Occipital lobe (tissue), 1 donor: ENCODE measurements at regions not wholly inside any gene's neighbourhood (a gene's known extent, or its start where the extent isn't known, plus 50 kb on each side); places are given as distances from the start of the nearest gene placed in this dataset.
A peak's percentile ranks its signal among the peaks of the same experiment; 100 is the strongest.
"Not testable (repeated sequence)": the region's sequence is repeated elsewhere in the genome, so short reads cannot be mapped to it uniquely, and the experiment has no call there.

Experiments used
- DNase-seq: peaks from one replicate; lab custom pipeline; 2025; lab: John Stamatoyannopoulos, UW

DNA sequence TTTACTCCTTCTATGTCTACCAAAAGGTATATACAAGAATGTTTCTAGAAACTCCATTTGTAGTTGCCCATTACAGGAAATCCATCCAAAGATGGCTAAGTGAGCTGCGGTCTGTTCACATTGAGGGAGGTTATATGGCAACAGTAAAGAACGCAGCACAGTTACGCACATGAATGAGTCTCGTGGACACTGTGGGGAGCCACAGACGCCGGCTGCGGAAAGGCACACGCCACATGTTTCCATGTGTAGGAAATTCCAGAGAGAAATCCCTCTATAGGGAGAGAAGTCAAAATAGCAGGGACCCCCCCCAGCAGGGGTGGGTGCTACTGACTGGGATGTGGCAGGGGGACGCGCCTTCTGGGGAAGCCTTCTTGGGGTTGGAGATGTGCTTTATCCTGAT, 139.0 kb upstream of the NCOR2 start:
- DNase-seq, result no peak

DNA sequence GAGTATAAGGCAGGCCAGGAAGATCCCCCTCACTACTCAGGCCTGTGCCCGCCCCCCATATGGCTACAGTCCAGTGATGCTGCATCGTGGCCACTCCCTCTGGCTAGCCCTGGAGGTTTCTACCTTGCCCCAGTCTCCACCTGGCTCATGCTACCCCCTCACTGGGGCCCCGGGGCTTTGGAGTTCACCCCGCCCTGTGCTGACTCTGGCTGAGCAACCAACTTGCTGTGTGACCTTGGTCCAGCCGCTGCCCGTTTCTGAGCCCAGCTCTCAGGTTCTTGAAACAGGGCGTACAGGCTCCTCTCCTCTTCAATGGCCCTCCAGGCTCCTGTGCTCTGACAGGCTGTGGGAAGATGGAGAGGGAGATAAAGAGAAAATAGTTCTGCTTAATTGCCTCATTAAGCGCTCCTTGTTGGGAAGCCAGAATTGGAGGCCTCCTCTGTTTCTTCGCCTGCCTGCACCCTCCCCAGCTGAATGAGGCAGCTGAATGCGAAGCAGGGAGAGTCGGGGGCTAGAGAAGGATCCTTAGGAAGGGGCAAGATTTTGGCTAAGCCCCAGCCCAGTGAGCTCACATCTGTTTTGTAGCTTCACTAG, 138.2 kb upstream of the NCOR2 start:
- no peak for DNase-seq

DNA sequence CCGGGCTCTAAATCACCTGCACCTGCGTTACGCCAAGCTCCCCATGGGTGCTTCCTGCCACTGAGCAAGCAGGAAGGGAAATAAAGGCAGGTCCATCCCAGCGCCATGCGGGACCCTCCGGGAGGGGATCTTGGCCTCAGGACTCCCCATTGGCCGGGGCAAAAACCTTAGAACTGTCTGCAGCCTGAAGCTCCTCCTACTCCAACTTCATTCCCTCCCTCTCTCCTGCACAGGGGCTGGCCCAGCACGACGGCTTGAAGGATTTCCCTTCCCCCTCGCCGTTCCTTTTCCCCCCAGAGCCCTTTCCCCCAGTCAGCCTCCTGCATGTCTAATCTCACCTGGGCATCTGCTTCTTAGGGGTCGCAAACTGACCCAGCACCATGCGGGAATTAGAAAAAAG, 137.2 kb upstream of the NCOR2 start:
- DNase-seq, result no peak

DNA sequence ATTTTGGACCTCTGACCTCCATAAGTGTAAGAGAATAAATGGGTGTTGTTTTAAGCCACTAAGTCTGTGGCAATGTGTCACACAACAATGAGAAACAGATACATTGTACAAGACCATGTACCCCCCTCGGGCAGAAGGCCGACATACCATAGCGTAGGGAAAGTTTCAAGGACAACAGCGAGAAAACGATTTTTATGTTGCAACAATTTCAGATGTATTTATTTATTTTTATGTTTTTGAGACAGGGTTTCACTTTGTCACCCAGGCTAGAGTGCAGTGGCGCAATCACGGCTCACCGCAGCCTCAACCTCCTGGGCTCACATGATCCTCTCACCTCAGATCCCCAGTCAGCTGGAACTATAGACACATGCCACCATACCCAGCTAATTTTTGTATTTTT, 136.4 kb upstream of the NCOR2 start:
- no peak for DNase-seq

DNA sequence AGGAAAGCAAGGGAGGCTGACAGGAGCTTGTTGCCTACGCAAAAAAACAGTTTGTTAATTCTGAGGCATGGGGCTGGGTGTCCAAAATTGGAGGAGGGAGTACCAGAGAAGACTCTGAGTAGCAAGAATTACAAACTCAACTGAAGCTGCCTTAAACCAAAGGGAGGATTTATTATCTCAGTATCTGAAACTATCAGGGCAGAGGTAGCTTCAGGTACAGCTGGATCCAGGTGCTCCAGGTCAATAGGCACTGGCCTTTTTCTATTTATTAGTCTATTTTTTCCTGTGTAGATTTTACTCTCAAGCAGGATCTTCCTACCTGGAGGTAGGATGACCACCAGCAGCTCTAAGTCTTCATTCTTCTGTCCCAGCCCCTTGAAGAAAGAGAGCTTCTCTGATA, 135.3 kb upstream of the NCOR2 start:
- DNase-seq, result no peak

DNA sequence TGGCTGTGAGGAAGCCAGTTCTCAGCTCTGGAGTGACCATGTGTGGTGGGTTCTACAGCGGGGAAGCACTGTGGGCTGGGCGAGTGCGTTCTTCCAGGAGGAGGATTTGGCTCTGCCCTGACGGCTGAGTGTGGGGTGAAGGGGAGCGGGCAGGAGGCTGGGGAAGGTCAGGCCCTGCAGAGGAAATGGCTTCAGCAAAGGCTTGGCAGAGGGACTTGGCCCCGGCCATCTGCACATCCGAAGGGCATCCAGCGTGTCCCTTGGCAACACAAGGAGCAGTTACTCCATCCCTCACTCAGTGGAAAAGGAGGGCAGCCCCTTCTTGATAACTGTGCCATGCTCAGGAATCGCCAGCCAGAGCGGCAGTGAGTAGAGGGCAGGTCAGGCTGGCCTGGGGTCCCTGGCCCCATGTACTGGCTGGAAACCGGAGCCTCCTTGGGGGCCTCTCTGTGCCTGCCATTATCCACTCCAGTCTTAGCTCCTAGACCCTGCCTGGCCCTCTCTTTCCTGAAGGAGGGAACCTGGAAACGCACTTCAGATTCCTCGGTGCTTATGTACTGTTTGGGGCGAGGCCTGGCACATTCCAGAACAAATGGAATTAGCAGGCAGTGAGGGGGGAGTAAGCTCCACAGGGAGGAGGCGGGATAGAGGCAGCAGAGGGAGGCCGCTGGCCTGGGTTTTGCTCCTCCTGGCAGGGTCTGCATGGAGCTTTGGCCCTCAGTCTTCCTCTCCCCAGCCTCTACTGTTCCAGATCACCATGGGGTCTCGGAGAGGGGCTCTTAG, 133.6 kb upstream of the NCOR2 start:
- DNase-seq, result no peak

DNA sequence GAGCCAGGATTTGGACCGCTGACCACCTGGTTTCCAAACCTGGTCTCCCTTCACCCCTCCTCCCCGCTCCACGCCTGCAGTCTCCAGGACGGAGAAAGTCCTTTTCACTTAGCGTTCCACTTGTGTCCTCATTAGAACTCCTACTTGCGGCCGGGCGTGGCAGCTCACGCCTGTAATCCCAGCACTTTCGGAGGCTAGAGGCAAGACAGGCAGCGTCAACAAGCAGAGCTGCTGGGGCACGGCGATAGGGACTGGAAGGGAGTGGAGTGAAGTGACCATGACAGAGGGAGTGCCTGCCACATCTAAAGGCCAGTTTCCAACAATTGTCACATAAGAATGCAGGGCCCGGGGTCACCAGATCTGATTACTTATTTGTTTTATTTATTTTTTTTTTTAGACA, 132.5 kb upstream of the NCOR2 start:
- no peak for DNase-seq

DNA sequence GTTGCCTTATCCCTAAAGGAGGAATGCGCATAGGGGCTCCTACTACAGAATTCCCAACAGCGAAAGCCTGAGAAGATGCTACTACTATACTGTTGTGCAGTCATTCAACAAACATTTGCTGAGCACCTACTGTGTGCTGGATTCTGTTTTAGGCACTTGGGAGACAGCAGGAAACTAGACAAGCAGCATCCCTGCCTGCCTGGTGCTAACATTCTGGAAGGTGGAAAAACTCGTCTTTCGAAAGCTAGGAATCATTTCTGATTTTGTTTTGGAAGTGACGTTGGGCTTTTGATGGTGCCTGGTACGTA, 131.5 kb upstream of the NCOR2 start:
- DNase-seq, result no peak

DNA sequence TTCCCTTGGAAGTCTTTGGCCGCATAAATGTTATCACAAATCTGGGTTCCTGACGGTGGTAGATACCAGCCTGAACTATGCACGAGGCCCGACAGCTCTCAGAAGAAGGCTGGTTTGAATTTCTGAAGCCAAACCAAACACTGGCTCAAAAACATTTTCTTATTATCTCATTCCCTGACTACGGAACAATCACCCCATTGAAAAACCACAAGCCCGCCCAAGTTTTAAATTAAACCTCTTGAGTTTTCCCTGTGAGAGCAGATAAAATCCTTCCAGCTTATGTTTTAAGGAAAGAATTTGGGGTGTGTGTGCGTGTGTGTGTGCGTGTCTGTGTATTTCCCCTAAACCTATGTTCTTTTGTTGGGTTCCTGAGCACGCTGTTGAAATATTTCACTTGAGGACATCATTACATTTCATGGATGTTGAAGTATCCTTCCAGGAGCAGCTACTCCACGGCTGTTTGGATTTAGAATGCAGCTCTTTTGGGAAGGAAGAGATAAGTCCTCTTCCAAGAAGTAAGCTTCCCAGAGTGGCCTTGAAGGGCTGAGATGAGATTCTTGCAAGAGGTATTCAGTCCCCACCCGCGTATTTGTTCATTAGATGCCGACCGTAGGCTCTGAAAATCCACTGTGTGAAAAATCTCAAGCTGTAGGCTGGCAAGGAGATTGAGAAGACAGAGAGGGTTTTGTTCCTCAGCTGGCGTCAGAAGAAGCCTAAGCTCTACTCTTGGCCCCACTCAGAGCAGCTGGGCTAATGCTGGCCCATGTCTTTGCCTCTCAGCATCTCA, 131.0 kb upstream of the NCOR2 start:
- no peak for DNase-seq

DNA sequence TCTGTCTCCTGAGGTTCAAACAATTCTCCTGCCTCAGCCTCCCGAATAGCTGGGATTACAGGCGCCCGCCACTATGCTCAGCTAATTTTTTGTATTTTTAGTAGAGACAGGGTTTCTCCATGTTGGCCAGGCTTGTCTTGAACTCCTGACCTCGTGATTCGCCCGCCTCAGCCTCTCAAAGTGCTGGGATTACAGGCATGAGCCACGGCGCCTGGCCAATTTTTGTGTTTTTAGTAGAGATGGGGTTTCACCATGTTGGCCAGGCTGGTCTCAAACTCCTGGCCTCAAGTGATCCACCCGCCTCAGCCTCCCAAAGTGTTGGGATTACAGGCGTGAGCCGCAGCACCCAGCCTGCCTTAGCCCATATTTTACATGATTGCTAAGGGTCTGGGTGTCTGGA, 130.3 kb upstream of the NCOR2 start:
- DNase-seq, result not testable (repeated sequence)

DNA sequence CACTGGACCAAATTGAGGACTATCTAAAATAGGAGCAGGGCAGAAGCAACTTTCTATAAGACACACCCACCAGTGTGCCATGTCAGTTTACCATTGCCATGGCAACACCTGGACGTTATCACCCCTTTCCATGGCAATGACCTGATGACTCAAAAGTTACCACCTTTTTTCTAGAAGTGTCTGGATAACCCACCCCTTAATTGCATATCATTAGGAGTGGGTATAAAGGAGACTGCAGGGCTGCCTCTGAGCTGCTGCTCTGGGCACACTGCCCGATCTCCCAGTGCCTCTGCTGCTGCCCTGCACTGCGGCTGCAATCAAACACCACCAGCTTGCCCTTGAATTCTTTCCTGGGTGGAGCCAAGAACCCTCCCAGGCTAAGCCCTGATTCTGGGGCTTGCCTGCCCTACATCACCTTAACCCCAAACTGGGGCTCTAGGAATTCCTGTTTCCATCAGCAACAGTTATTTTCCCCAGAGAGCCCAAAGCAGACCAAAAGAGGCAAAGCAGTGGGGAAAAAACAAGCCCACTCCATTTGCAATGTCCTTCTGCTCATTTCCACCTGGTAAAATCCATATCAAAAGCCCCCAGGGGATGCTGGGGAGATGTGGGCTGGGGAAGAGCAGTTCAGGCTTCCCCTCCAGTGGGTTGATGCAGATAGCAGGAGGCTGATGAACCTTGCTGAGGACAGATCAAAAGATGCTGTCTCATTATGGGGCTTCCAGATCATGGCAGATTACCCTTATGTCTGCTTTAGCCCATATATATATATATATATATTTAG, 129.5 kb upstream of the NCOR2 start:
- DNase-seq, result no peak

DNA sequence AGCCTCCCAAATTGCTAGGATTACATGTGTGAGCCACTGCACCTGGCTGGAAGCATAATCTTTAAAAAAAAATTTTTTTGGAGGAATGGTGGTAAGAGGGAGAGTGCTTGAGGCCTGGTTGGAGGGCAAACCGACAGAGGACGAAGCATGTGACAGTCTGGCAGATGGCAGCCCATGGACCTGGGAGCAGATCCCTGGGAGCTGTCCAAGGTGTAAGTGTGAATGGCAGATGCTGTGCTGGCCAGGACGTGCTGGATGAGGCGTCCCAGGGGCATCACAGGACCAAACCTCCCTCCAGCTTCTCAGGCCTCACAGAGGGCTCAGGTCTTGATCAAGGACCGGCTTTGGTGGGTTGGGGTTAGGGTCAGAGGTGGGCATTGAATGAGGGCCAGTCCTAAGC, 128.4 kb upstream of the NCOR2 start:
- DNase-seq, result no peak

DNA sequence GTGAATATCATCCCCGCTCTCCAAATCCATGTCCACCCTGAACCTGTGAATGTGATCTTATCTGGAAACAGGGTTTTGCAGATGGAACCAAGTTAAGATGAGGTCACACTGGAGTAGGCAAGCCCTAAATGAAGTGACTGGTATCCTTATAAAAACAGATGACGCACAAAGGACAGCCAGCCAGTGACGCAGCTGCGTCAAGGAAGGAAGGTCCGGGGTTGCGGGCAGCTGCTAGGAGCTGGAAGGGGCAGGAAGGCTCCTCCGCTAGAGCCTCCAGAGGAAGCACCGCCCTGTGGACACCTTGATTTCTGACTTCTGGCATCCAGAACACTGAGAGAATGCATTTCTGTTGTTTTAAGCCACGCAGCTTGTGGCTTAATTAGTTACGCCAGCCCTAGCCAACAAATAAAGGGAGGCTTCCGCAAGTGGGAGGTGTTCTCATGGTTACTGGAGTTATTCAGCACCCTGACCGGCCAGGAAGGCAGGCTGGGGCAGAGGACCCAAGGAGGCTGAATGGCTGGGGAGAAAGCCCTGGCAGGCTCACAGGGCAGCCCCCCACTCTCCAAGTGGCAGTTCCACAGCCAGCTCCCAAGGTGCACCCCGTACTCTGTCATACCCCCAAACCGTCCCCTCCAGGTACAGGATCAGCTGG, 127.6 kb upstream of the NCOR2 start:
- no peak for DNase-seq

DNA sequence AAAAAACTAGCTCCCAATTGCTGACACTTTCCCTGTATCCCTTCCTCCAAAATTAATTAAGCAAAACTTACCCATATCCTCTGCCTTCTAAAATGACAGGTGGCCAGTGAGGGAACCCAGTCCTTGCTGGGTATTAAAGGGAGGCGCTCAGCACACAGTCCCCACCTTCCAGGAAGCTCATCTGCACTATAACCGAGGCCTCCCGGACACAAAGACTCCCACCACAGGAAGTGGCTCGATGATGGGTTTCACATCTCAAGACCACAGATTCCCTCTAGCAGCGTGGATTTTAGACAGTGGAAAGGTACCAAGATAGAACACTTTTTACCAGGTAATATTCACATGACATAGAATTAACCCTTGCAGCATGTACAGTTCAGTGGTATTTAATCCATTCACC, 126.8 kb upstream of the NCOR2 start:
- no peak for DNase-seq

DNA sequence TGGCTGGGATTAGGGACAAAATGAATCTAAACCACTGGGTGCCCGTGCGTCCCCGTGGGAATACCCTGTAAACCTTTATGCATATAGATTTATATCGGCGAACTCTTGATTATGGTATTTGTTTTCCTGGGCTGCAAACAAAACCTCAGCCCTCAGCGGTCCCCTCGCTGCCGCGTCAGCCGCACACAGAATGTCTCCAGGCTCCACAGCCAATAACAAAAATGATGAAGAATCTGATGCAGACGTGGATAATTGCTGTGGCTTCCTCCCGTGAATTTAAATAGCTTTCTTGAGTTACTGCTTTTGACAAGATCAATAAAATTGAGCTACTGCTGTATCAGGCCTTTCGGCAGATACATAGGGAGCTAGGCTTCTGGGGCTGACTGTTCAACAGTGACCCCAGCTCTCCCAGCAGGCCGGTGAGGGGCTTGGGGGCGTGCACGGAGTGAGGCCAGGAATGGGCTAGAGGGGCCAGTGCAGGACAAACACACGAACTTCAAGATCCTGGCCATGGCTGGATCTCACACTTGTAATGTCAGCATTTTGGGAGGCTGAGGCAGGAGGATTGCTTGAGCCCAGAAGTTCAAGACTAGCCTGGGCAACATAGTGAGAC, 125.8 kb upstream of the NCOR2 start:
- no peak for DNase-seq

DNA sequence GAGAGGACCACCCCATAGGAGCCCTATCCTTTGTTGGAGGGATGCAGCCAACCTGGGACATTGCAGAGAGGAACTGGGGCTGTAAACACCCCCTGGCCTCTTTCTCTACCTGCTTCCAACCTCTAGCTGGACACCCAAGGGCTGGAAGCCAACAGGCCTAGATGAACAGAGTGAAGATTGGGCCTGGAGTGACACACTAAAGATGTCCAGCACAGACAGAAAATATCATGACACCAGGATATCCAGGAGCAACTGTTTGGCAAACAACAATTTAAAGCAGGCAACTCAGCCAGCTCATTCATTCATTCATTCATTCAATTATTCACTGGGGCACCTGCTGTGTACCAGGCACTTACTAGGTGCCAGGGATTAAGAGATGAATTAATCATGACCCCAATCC, 125.0 kb upstream of the NCOR2 start:
- DNase-seq, result no peak

DNA sequence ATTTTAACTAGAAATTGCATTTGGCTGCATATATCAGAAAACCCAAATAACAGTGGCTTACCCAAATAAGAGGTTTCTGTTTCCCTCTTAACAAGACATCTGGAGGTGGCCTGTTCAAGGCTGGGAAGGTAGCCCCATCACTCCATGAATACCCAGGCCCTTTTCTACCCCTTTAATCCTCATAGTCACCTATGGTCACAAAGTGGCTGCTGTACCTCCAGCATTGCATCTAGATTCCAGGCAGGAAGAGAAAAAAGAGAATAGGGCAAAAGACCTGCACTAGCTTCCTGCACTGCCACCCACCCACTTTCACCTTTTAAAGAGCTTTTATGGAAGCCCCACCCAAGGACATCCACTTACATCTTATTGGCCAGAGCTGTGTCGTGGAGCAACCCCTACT, 124.0 kb upstream of the NCOR2 start:
- no peak for DNase-seq

DNA sequence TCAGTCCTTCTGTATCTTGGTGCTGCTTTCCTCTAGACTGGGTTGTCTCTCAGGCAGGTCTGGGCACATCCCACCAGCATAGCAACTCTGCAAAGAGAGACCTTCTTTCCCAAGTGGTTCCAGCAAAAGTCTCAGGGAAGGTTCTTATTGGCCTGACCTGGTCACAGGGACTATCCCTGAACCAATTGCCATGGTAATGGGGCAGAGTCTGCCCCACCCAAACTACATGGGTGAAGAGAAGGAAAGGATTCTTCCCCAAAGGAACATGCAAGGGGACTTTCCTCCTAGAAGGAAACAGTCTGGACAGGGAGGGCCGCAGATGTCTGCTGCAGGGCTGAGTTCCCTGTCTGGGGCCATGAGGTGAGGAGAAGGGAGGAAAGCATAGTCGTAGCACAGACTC, 122.2 kb upstream of the NCOR2 start:
- DNase-seq, result no peak

DNA sequence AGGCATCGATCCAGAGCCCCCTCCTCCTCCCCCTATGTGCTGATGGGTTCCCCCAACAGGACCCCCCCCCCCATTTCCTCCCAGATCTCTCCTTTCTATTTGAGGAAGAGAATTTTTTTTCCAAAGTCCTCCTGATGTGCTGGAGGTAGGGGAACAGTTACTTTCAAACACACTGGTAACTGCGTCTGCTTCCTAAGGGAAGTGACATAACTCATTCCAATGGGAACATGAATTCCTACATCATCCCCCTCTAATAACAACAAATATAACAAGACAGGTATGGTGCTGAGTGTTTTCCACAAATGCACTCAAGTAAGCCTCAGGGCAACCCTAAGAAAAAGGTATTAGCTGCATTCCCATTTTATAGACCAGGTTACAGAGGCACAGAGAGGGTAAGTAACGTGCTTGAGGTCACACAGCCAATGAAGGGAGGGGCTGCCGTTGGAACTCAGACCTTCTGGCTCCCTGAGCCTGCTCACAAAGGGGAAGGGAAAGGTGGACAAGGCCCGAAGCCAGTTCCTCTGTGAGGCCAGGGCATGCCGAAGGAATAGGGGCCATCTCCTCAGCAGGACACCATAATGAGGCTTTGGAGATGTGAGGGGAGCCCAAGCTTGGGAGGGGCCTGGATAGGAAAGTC, 121.1 kb upstream of the NCOR2 start:
- DNase-seq, result no peak

DNA sequence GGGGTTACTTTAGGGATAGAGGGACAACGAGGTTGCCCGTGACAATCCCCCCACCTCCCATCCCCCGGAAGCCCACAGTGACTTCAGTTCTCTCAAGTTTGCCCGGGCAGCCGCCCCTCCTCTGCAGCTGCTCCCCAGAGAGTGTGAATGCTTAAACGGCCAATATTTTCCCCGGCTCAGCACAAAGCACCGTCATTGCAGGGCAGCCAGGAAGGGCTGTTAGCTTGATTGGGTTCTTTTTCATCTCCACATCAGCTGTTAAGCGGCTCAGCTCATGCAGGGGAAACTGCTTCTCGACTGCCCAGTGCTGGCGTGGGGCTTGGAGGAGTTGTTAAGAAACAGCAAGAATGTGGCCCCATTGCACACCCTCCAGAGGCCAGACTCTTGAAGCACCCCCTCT, 120.5 kb upstream of the NCOR2 start:
- peak; percentile 31 for DNase-seq
